Activated CD4-positive, alpha-beta T cell treated with anti-CD3 and anti-CD28 coated beads, Interleukin-2, amount 10 ng/mL, durations not matched to agents 24 days and 14 days (primary cell): ENCODE measurements at regions not wholly inside any gene's neighbourhood (a gene's known extent, or its start where the extent isn't known, plus 50 kb on each side); places are given as distances from the start of the nearest gene placed in this dataset.
"Not testable (repeated sequence)": the region's sequence is repeated elsewhere in the genome, so short reads cannot be mapped to it uniquely, and the experiment has no call there.

Experiments used
- DNase-seq: peaks from one replicate; pipeline ENCODE4 v3.0.0; 2022
- H3K27ac Mint-ChIP-seq: one replicate; pipeline ENCODE4 v1.8.0; 2022; ENCODE audit warnings: mild to moderate bottlenecking, mixed read lengths
- H3K27me3 Mint-ChIP-seq: one replicate; pipeline ENCODE4 v1.8.0; 2022; ENCODE audit warnings: mixed read lengths
- H3K36me3 Mint-ChIP-seq: one replicate; pipeline ENCODE4 v1.8.0; 2022; ENCODE audit warnings: low read depth, mild to moderate bottlenecking, mixed read lengths
- H3K4me1 Mint-ChIP-seq: one replicate; pipeline ENCODE4 v1.8.0; 2021; ENCODE audit warnings: mixed read lengths
- H3K4me3 Mint-ChIP-seq: one replicate; pipeline ENCODE4 v1.8.0; 2022; ENCODE audit warnings: mild to moderate bottlenecking, moderate library complexity, mixed read lengths
- H3K9me3 Mint-ChIP-seq: one replicate; pipeline ENCODE4 v1.8.0; 2021; ENCODE audit warnings: mixed read lengths
- intact Hi-C: fragments of 100-400 bp; cut with micrococcal nuclease; formaldehyde crosslinking; loops from one replicate; pipeline ENCODE4 v1.15.1; 2023

GRCh38 chr5:97523336-97523735 is 340.3 kb upstream of the RIOK2 start:
- H3K9me3 Mint-ChIP-seq, result not testable (repeated sequence)

GRCh38 chr5:97525780-97526179 is 342.7 kb upstream of the RIOK2 start:
- no peak overlapping the region for H3K4me3 Mint-ChIP-seq
- H3K9me3 Mint-ChIP-seq, result no peaks in the 10 kb centered on the region
- H3K27me3 Mint-ChIP-seq, result peaks cover 2% of the 10 kb centered on the region
- no peak for DNase-seq
- H3K4me1 Mint-ChIP-seq, result no peaks in the 10 kb centered on the region
- intact Hi-C loops, result no loop called here
- no peaks in the 10 kb centered on the region for H3K36me3 Mint-ChIP-seq
- no peak overlapping the region for H3K27ac Mint-ChIP-seq

More at GRCh38 chr5:97523336-97523735, 340.3 kb upstream of the RIOK2 start:
- H3K4me1 Mint-ChIP-seq, intact Hi-C loops, H3K27me3 Mint-ChIP-seq, H3K36me3 Mint-ChIP-seq, H3K27ac Mint-ChIP-seq, H3K4me3 Mint-ChIP-seq, DNase-seq: not testable (repeated sequence)

- peaks cover 5% of the 10 kb centered on the region for H3K4me1 Mint-ChIP-seq
- H3K36me3 Mint-ChIP-seq, result no peaks in the 10 kb centered on the region
- intact Hi-C loops, result no loop called here
- no peak overlapping the region for H3K4me3 Mint-ChIP-seq
- DNase-seq, result no peak
- no peaks in the 10 kb centered on the region for H3K9me3 Mint-ChIP-seq
- H3K27me3 Mint-ChIP-seq, result peaks cover 2% of the 10 kb centered on the region
- no peak overlapping the region for H3K27ac Mint-ChIP-seq
Measured at GRCh38 chr5:97528941-97529340, 345.9 kb upstream of the RIOK2 start.

- no peaks in the 10 kb centered on the region for H3K9me3 Mint-ChIP-seq
- H3K27me3 Mint-ChIP-seq, result peaks cover 2% of the 10 kb centered on the region
- intact Hi-C loops, result no loop called here
- no peak for DNase-seq
- H3K36me3 Mint-ChIP-seq, result no peaks in the 10 kb centered on the region
- peaks cover 8% of the 10 kb centered on the region for H3K4me1 Mint-ChIP-seq
- no peak overlapping the region for H3K4me3 Mint-ChIP-seq
- no peak overlapping the region for H3K27ac Mint-ChIP-seq
Measured at GRCh38 chr5:97529354-97529985, 346.4 kb upstream of the RIOK2 start.

GRCh38 chr5:97531549-97531948 is 348.5 kb upstream of the RIOK2 start:
- no peak overlapping the region for H3K27ac Mint-ChIP-seq
- peaks cover 8% of the 10 kb centered on the region for H3K4me1 Mint-ChIP-seq
- H3K36me3 Mint-ChIP-seq, result no peaks in the 10 kb centered on the region
- no peak overlapping the region for H3K4me3 Mint-ChIP-seq
- intact Hi-C loops, result no loop called here
- peaks cover 2% of the 10 kb centered on the region for H3K27me3 Mint-ChIP-seq
- no peak for DNase-seq
- no peaks in the 10 kb centered on the region for H3K9me3 Mint-ChIP-seq

- peak; percentile 62 for DNase-seq
- H3K4me1 Mint-ChIP-seq, result peaks cover 8% of the 10 kb centered on the region
- H3K27me3 Mint-ChIP-seq, result peaks cover 2% of the 10 kb centered on the region
- intact Hi-C loops, result no loop called here
- H3K36me3 Mint-ChIP-seq, result no peaks in the 10 kb centered on the region
- H3K9me3 Mint-ChIP-seq, result no peaks in the 10 kb centered on the region
- no peak overlapping the region for H3K27ac Mint-ChIP-seq
- no peak overlapping the region for H3K4me3 Mint-ChIP-seq
Measured at GRCh38 chr5:97534166-97534565, 351.1 kb upstream of the RIOK2 start.

GRCh38 chr5:97536683-97537082 is 353.6 kb upstream of the RIOK2 start:
- intact Hi-C loops, result no loop called here
- DNase-seq, result no peak
- H3K4me1 Mint-ChIP-seq, result peaks cover 4% of the 10 kb centered on the region

DNA sequence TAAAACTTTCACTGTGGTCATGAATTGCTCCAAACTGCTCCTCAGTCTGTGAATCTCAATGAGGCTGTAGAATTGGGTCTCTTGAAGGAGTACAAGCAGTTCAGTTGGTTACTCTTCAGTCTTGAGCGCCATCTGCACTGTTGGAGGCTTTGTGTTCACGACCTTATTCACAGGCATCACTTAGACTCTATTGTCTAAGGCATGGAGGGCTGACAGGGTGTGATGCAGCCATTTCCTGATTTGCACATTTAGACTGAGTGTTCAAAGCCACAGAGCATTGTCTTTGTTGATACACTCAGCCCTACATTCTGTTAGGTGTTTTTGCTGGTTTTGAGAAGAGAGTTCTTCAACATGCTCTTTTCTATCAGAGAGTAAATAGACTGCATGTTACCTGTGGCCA is 355.9 kb upstream of the RIOK2 start:
- Mint-ChIP-seq H3K4me3 (no peak overlapping the region), H3K9me3 (no peaks in the 10 kb centered on the region), H3K36me3 (no peaks in the 10 kb centered on the region), H3K27ac (no peak overlapping the region), H3K27me3 (no peaks in the 10 kb centered on the region), H3K4me1 (peaks cover 3% of the 10 kb centered on the region)
- intact Hi-C loops, result no loop called here
- DNase-seq, result no peak

More at GRCh38 chr5:97536683-97537082, 353.6 kb upstream of the RIOK2 start:
- no peaks in the 10 kb centered on the region for H3K27me3 Mint-ChIP-seq
- no peaks in the 10 kb centered on the region for H3K36me3 Mint-ChIP-seq
- no peak overlapping the region for H3K27ac Mint-ChIP-seq
- H3K4me3 Mint-ChIP-seq, result no peak overlapping the region
- H3K9me3 Mint-ChIP-seq, result no peaks in the 10 kb centered on the region

- DNase-seq, result no peak
- Mint-ChIP-seq H3K4me3 (no peak overlapping the region), H3K4me1 (peaks cover 4% of the 10 kb centered on the region), H3K27ac (no peak overlapping the region), H3K9me3 (no peaks in the 10 kb centered on the region), H3K27me3 (no peaks in the 10 kb centered on the region), H3K36me3 (no peaks in the 10 kb centered on the region)
- intact Hi-C loops, result no loop called here
Measured at GRCh38 chr5:97541864-97542263, 358.8 kb upstream of the RIOK2 start.

- peaks cover 8% of the 10 kb centered on the region for H3K4me1 Mint-ChIP-seq
- H3K36me3 Mint-ChIP-seq, result no peaks in the 10 kb centered on the region
- intact Hi-C loops, result no loop called here
- no peak overlapping the region for H3K27ac Mint-ChIP-seq
- H3K27me3 Mint-ChIP-seq, result no peaks in the 10 kb centered on the region
- H3K4me3 Mint-ChIP-seq, result no peak overlapping the region
- H3K9me3 Mint-ChIP-seq, result peaks cover 4% of the 10 kb centered on the region
- no peak for DNase-seq
Measured at GRCh38 chr5:97542469-97542868, 359.4 kb upstream of the RIOK2 start.

DNA sequence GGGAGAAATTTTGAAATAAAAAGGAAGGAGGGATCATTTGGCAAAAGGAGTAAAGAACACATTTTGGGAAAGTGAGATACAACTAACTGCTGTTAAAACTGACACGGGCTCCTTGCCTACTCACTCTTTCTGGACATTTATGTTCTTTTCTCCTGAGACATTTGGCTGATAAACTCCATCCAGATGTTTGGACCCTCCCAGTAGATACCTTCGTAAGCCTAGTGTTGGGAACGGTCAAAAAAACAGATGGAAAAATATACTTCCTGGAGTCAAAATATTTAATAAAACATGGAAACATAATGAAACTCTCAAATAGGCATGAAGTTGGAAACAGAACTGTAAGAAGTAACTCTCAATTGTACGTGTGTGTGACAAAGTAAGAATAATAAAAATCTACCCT is 360.1 kb upstream of the RIOK2 start:
- no peak for DNase-seq
- H3K9me3 Mint-ChIP-seq, result peaks cover 5% of the 10 kb centered on the region
- H3K27ac Mint-ChIP-seq, result no peak overlapping the region
- no peaks in the 10 kb centered on the region for H3K27me3 Mint-ChIP-seq
- H3K4me1 Mint-ChIP-seq, result peaks cover 8% of the 10 kb centered on the region
- no peaks in the 10 kb centered on the region for H3K36me3 Mint-ChIP-seq
- intact Hi-C loops, result no loop called here
- no peak overlapping the region for H3K4me3 Mint-ChIP-seq

DNA sequence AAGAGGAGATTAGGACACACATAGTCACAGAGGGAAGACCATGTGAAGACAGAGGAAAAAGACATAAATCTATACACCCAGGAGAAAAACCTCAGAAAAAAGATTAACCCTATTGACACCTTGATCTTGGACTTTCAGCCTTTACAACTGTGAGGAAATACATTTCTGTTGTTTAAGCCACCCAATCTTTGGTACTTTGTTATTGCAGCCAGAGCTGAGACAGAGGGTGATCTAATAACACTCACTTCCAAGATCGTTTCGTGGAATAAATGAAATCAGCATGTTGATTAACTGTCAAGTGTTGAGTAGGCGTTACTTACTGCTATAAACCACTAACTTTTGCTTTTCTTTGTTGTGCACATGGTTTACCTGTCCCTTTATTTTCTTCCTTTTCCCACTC is 361.2 kb upstream of the RIOK2 start:
- intact Hi-C loops, result no loop called here
- no peaks in the 10 kb centered on the region for H3K36me3 Mint-ChIP-seq
- no peaks in the 10 kb centered on the region for H3K27me3 Mint-ChIP-seq

GRCh38 chr5:97544678-97545077 is 361.6 kb upstream of the RIOK2 start:
- Mint-ChIP-seq H3K4me3 (no peak overlapping the region), H3K27me3 (no peaks in the 10 kb centered on the region), H3K9me3 (peaks cover 10% of the 10 kb centered on the region), H3K27ac (no peak overlapping the region), H3K4me1 (peaks cover 16% of the 10 kb centered on the region), H3K36me3 (no peaks in the 10 kb centered on the region)
- no peak for DNase-seq
- intact Hi-C loops, result no loop called here

More for the DNA sequence above, 361.2 kb upstream of the RIOK2 start:
- Mint-ChIP-seq H3K27ac (no peak overlapping the region), H3K4me1 (peaks cover 16% of the 10 kb centered on the region), H3K4me3 (no peak overlapping the region), H3K9me3 (peaks cover 10% of the 10 kb centered on the region)
- DNase-seq, result no peak

DNA sequence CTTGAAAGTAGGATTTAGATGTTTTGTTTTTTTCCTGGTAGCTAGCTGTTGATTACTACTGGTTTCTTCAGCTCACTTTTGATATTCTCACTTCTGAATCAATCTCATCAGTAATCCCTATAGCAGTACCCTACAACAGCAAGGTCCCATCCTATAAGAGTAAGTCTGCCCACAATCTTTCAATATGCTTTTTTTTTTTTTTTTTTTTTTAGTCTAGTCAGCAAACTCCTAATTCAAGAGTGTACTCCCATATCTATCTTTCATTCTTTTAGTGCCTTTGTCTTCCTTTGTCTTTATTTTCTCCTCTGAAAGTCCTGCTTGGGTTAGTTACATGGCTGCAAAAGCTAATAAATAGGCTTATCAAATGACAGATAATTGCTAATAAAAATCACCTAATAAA is 362.4 kb upstream of the RIOK2 start:
- no peak for DNase-seq
- intact Hi-C loops, result no loop called here
- H3K27me3 Mint-ChIP-seq, result no peaks in the 10 kb centered on the region
- no peak overlapping the region for H3K27ac Mint-ChIP-seq
- no peaks in the 10 kb centered on the region for H3K36me3 Mint-ChIP-seq
- peaks cover 20% of the 10 kb centered on the region for H3K4me1 Mint-ChIP-seq
- H3K4me3 Mint-ChIP-seq, result no peak overlapping the region
- peaks cover 10% of the 10 kb centered on the region for H3K9me3 Mint-ChIP-seq

- intact Hi-C loops, result no loop called here
- Mint-ChIP-seq H3K4me1 (peaks cover 20% of the 10 kb centered on the region), H3K9me3 (peaks cover 10% of the 10 kb centered on the region), H3K27me3 (no peaks in the 10 kb centered on the region), H3K27ac (no peak overlapping the region), H3K36me3 (no peaks in the 10 kb centered on the region), H3K4me3 (no peak overlapping the region)
- DNase-seq, result no peak
Measured at GRCh38 chr5:97545886-97546535, 363.0 kb upstream of the RIOK2 start.
